HG03095 (cell line): ENCODE measurements at regions not wholly inside any gene's neighbourhood (a gene's known extent, or its start where the extent isn't known, plus 50 kb on each side); places are given as distances from the start of the nearest gene placed in this dataset.

Experiments
- ATAC-seq: cut with Tn5 transposase; IDR thresholded peaks from one replicate; pipeline ENCODE4 v1.9.1; 2021; ENCODE audit warnings: moderate library complexity; ENCODE audit not compliant: unreplicated experiment

DNA sequence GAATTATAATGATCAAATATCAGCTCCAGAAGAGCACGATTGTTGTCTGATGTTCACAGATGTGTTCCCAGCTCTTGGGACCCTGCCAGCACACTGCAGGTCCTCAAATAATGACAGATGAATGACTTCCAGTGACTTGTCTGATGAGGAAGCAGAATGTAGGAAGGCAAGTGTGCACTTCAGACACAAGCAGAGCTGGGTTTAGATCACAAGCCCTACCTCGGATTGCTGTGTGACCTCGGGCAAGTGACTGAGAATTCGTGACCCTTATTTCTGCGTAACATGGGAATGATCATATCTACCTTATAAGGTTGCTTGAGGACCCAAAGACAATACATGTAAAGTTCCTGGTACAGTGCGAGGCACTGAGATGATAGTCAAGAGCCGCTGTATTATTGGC is 182.2 kb downstream of the ABCC12 start:
- ATAC-seq: no peak

DNA sequence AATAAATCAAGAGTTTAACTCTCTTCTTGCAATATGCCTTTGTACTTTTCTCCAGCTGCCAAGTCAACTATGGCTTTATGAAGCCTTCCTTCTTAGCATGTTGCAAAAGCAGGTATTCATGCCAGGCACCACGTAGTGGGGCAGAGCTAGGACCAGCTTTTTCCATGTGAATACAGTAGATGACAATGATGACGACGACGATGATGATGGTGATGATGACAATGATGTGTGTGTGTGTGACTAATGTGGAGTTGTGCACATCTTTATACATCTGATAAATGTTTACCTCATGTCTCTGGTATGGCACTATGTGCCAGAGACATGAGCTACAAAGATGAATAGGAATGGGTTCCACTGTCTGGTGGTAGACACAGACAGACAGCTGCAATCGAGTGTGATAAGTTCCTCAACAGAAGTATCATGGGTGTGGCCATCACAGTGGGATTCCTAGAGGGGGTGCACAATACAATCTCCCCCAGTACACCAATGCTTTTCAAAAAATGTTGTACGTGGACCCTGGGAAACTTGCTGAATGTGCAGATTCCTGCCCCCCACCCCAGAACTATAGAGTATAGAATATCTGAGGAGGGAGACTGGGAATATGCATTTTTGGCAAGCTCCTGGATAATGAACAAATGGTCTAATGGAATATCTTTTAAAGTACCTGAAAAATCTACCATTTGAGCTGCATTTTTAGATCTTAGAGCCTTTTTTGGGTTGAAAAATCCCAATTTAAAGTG is 183.4 kb downstream of the ABCC12 start:
- no peak for ATAC-seq

GRCh38 chr16:47971225-47971624 is 184.6 kb downstream of the ABCC12 start:
- no peak for ATAC-seq

DNA sequence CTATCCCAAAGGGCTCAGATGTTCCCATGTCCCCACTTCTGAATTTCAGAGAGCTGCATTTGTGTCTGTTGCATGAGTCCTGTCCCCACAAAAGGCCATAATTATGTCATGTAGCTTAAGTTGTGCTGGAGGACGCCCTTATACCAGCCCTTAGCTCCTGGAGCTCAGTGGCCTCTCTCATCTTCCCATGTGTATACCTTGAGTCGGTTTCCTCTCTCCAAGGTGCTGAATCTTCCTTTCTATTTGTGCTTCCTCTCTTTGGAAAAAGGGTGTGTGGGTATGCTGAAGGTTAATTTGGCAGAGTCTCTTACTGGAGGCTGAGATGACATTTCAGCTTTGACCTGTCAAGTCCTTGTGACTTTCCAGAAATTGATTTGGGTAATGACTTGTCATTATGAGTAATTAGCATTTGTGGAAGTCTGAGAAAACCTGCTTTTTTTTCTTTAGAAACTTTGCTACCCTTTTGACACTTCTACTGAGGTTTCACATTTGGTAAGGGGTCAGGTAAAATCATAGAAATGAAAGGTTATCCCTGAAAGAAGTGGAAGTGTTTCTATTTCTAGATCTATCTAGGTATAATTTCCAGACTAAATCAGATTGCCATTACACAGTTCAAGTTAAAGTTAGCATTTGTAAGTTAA is 185.4 kb downstream of the ABCC12 start:
- no peak for ATAC-seq

DNA sequence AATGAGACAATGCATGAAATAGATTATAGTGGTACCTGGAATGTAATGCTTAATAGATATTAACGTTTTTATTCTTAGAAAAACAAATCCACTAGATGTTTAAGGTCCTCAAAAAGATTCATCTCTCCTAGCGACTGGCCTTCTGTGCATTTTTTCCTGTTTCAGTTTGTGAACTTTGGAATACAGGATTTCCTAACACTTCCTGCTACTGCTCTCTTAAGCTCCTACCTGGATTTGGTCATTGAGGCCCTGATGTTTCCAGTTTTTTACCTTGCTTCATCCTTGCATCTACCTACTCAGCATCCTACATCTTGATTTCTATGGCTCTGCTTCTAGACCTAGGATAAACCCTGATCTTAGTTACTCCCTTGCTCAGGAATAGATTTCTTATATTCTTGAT is 188.4 kb downstream of the ABCC12 start:
- ATAC-seq: no peak

DNA sequence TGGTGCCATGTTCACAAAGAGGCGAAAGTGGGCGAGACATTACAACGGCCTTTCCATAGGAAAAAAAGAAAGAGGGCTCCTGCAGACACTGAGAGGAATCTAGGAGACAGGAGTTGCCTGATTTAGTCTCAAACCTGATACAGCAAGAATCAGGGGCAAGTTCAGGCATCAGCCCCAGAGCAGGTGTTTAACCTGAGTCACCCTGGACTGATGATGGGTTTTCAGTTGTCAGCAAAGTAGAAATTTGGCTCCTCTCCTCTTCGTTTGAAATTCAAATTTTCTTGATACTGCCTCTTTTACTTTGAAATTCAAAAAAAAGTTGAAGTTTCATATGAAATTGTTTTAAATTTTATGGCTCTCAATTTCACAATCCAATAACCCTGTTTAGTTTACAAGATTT is 189.5 kb downstream of the ABCC12 start:
- no peak for ATAC-seq

- no peak for ATAC-seq
Observed at GRCh38 chr16:47965439-47965838, 190.4 kb downstream of the ABCC12 start.

- ATAC-seq: no peak
Observed at GRCh38 chr16:47958726-47959125, 197.1 kb downstream of the ABCC12 start.

- ATAC-seq: no peak
Observed at GRCh38 chr16:47956916-47957315, 198.9 kb downstream of the ABCC12 start.

GRCh38 chr16:47949714-47950113 is 206.1 kb downstream of the ABCC12 start:
- no peak for ATAC-seq

GRCh38 chr16:47949276-47949675 is 206.5 kb downstream of the ABCC12 start:
- ATAC-seq: no peak

- ATAC-seq: no peak
Observed at GRCh38 chr16:47947723-47948122, 208.1 kb downstream of the ABCC12 start.

- no peak for ATAC-seq
Observed at GRCh38 chr16:47946092-47946491, 209.7 kb downstream of the ABCC12 start.

GRCh38 chr16:47944589-47944988 is 211.2 kb downstream of the ABCC12 start:
- no peak for ATAC-seq

GRCh38 chr16:47943235-47943634 is 212.6 kb downstream of the ABCC12 start:
- no peak for ATAC-seq

DNA sequence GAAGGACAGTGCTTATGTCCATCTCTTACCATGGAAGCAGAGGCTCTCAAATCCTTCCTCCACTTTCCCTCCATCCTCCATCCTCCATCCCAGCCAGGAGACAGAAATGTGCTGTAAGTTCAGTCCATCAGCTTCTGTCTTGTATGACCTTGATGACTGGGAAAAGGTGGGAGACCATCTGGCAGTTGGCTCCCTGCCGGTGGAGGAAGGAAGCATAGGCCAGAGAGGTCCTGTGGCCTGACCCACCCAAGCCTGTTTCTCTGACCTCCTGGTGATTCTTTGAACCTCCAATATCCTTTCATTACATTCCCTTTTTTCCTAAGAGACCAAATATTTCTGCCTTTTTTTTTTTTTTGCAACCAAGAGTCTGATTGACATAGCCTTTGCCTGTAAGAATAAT is 215.3 kb downstream of the ABCC12 start:
- ATAC-seq: no peak

GRCh38 chr16:47939680-47940079 is 216.1 kb downstream of the ABCC12 start:
- ATAC-seq: no peak

DNA sequence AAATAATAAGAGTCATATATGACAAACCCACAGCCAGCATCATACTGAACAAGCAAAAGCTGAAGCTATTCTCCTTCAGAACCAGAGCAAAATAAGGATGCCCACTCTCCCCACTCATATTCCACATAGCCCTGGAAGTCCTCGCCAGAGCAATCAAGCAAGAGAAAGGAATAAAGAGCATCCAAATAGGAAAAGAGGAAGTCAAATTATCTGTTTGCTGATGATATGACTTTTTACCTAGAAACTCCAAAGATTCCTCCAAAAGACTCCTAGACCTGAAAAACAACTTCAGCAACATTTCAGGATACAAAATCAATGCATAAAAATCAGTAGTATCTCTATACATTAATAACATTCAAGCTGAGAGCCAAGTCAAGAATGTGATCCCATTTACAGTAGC is 217.5 kb downstream of the ABCC12 start:
- no peak for ATAC-seq

DNA sequence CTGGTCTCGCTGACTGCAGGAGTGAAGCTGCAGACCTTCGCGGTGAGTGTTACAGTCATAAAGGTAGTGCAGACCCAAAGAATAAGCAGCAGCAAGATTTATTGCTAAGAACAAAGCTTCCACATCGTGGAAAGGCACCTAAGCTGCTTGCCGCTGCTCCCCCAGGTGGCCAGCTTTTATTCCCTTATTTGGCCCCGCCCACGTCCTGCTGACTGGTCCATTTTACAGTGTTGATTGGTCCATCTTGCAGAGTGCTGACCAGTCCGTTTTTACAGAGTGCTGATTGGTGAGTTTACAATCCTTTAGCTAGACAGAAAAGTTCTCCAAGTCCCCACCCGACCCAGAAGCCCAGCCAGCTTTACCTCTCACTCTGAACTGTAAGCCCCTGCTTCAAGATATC is 227.8 kb downstream of the ABCC12 start:
- no peak for ATAC-seq

GRCh38 chr16:47927330-47927729 is 228.5 kb downstream of the ABCC12 start:
- ATAC-seq: no peak

DNA sequence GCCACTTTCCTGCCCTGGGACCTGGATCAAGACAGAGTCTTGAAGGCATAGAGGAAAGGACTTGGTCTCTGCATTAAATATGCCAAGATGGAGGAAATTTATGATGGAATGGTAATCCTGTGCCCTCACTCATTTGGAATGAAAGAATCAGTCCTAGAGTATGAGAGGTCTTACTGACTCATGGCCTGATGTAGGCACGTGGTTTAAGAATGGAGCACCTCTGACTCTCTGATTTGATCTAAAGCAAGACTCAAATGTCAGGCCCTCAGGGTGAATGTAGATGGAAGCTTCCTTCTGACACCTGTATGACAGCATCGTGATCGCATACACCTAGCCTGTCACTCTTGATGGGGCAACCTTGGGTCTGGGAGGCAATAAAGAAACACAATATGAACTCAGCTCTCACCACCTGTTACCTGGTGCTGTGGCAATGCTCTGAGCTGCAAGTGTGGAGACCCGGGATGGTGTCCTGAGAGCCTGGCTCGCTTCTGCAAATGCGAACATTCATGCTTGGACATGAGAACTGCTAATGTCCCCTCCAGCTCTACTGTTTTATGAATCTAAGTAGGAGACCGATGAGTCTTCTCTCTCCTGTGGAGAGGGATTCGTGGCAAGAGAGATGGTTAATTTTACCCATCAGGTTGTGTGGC is 229.9 kb downstream of the ABCC12 start:
- ATAC-seq: no peak

DNA sequence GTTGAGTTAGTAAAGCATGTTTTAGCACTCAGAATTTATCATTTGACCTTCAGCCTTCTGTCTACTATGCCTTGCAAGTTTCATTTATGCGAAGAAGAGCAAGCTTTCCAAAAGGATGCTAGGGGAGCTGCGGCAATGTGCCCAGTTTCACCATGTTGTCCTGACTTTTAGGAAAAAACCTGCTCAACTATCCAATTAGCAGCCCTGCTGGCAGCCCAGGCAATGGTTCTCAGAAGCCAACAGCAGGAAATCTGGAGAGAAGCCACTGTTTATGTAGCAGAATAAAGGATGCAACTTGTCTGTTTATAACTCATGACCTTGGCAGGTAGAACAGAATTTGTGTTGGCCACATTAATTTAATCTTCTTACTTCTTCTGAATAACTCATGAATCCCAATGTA is 230.8 kb downstream of the ABCC12 start:
- no peak for ATAC-seq
